HG02642 (cell line): ENCODE measurements at regions not wholly inside any gene's neighbourhood (a gene's known extent, or its start where the extent isn't known, plus 50 kb on each side); places are given as distances from the start of the nearest gene placed in this dataset.

ENCODE experiments used
- ATAC-seq: cut with Tn5 transposase; IDR thresholded peaks from one replicate; pipeline ENCODE4 v1.9.1; 2021; ENCODE audit warnings: mild to moderate bottlenecking; ENCODE audit not compliant: unreplicated experiment, poor library complexity

DNA sequence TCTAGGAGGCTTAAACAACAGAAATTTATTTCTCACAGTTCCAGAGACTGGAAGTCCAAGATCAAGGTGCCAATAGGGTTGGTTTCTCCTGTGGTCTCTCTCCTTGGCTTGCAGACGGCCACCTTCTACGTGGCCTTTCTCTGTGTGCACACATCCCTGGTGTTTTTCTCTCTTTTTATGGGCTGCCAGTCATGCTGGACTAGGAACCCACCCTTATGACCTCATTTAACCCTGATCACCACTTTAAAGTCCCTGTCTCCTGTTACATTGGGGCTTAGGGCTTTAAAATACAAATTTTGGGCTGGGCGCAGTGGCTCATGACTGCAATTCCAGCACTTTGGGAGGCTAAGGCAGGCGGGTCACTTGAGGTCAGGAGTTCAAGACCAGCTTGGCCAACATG is 157.1 kb downstream of the TLE1 start:
- ATAC-seq = no peak

DNA sequence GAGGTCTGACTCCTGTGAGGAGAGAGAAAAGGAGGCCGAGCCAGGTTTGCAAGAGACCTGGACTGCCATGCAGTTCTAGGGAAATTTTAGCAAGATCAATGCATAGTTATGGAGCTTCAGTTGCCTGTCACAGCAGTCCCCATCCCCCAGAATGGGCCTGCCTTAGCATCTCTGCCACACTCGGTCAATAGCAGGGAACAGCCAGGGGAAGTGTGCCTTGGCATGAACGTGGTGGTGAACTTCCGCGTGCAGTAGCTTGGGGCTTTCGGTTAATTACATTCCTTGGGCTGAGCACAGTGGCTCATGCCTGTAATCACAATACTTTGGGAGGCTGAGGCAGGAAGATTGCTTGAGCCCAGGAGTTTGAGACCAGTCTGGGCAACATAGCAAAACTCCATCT is 157.8 kb downstream of the TLE1 start:
- ATAC-seq = no peak

- ATAC-seq = no peak
Measured at GRCh38 chr9:81530846-81531245, 158.5 kb downstream of the TLE1 start.

GRCh38 chr9:81530310-81530810 is 159.0 kb downstream of the TLE1 start:
- ATAC-seq = peak; percentile 64

GRCh38 chr9:81529556-81530193 is 159.7 kb downstream of the TLE1 start:
- no peak for ATAC-seq

DNA sequence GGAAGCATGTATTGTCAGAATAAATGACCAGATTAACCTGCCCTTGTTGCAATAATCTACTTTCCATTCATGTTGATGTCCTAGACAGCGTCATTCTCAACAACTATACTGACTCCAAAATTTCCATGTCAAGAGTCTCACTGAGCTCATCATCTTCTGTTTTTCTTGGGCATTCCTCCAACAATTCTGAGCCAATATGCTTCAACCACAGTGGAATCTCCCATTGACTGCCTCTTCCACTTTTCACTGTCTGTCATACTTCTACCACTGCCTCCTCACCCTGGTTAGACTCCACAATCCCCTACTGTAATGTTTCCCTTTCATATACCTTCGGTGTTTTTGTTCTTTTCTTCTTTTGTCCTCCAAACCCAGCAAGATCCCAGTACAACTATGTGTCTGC is 162.8 kb downstream of the TLE1 start:
- ATAC-seq = no peak

DNA sequence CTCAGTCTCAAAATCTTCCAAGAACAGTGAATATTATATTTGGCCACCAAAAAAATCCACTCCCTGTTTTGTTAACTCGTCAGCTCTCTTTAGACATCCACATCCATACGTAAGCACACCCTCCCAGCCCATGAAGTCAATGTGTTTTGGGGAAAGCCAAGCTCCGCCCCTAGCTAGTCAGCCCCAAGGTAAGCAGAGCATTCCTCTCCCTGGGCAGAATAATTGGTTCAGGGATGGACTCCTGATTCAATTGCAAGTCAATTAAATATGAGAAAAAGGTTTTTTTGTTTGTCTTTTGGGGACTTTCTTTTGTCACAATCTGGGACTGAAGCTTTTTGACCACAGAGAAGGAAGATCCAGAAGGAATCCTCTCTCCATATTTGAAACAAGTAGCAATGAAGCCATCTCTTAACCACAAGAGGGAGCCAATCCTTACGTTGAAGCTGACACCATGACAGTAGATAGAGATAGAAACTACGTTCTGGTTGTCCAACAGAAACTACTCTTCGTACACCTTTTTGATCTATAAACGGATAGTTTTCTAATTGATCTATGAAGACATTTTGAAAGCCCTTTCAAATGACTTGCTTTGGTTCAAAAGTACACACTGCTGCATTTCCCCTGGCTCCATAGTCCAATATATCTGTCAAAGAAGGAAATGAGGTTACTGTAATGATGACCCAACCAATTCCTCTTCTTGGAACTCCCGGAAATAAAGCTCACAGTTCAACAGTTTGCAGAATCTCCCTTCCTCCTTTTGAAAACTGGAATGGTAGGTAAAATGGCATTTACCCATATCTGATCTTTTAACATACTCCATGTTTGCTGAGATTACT is 166.4 kb downstream of the TLE1 start:
- ATAC-seq = peak; percentile 81

DNA sequence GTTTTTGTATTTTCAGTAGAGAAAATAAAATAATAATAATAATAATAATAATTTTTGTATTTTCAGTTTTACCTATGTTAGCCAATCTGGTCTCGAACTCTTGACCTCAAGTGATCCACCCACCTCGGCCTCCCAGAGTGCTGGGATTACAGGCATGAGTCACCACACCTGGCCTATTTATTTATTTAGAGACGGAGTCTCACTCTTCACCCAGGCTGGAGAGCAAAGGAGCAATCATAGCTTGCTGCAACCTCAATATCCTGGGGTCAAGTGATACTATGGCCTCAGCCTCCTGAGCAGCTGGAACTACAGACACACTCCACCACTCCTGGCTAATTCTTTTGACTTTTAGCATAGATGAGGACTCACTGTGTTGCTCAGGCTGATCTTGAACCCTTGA is 167.5 kb downstream of the TLE1 start:
- ATAC-seq = no peak

GRCh38 chr9:81519816-81520495 is 169.4 kb downstream of the TLE1 start:
- ATAC-seq = no peak

GRCh38 chr9:81517954-81518353 is 171.4 kb downstream of the TLE1 start:
- ATAC-seq = no peak

DNA sequence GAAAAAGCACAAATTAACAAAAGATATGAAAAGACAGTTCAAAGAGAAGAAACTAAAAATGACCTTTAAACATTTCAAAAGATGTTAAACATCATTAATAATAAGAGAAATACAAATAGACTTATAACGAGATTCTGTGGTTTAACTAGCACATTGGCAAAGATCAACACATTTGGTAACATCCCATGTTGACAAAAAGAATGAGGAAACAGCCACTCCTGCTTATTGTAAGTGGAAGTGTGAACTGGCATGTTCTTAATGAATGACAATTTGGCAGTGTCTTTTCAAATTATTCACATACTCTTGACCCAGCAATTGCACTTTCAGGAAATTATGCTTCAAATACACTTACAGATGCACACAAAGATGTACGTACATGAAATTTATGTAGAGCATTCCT is 176.3 kb downstream of the TLE1 start:
- no peak for ATAC-seq

- no peak for ATAC-seq
Measured at GRCh38 chr9:81512641-81513040, 176.7 kb downstream of the TLE1 start.

- no peak for ATAC-seq
Measured at GRCh38 chr9:81508476-81508875, 180.9 kb downstream of the TLE1 start.

DNA sequence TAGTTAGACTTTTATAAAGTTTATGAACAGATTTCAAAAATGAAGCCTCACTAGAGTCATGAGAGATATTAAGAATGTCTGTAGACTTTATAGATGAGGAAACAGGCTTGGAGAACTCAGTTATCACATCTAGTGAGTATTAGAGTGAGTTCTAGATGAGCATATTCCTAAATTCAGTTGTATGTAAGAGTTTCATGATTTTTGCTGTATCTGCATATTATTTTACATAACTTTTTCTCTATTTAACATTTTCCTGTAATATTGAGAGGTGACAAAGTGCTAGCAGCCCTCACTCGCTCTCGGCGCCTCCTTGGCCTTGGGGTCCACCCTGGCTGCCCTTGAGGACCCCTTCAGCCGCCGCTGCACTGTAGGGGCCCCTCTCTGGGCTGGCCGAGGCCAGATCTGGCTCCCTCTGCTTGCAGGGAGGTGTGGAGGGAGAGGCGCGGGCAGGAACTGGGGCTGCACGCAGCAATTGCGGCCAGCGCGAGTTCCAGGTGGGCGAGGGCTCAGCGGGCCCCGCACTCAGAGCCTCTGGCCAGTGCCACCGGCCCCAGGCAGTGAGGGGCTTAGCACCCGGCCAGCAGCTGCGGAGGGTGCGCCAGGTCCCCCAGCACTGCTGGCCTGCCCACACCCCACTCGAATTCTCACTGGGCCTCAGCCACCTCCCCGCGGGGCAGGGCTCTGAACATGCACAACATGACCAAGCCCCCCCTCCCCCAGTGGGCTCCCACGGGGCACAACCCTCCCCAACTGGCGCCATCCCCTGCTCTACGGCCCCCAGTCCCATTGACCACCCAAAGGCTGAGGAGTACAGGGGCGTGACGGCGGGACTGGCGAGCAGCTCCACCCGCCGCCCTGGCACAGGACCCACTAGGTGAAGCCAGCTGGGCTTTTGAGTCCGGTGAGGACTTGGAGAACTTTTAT is 182.1 kb downstream of the TLE1 start:
- no peak for ATAC-seq

GRCh38 chr9:81499594-81499993 is 189.8 kb downstream of the TLE1 start:
- ATAC-seq = no peak

DNA sequence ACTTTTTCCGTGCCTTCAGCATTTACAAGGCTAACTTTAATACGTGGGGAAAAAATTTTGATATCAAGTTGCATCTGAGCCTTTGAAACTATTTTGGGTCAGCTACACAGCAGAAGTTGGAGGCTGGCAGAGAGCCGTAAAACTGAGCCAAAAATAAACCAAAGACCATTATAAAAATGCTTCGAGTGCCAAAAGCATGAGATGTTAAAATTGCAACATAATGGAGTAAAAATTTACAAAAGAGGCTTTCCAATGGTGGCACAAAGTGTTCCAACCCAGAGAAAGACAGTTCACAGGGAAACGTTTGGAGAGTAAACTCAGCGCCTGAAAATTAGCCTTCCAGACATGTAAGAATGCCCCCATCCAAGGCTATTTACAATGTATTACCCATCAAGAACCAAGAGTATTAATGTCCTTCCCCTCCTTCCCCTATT is 190.3 kb downstream of the TLE1 start:
- no peak for ATAC-seq

- ATAC-seq = no peak
Measured at GRCh38 chr9:81498576-81498975, 190.8 kb downstream of the TLE1 start.

DNA sequence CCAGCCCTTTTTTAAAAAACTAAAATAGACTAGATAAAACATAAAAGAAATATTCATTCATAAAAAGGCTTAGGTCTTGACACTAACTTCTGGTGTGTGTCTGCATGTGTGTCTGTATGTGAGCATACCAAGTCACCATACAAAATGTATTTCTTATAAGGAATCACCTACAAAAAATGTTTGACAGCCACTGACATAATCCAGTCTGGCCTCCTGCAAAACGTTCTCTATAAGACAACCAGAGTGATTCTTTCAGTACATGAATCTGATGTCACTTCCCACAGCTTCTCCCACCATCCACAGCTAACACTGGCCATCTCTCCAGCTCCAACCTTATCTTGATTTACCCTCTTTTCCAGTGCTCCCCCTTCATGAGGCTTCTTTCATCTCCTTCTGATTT is 192.3 kb downstream of the TLE1 start:
- no peak for ATAC-seq

GRCh38 chr9:81492710-81493447 is 196.5 kb downstream of the TLE1 start:
- ATAC-seq = no peak
